Fibroblast of mammary gland (primary cell): ENCODE measurements at regions not wholly inside any gene's neighbourhood (a gene's known extent, or its start where the extent isn't known, plus 50 kb on each side); places are given as distances from the start of the nearest gene placed in this dataset.

Experiments used
- DNase-seq: peaks from one replicate; pipeline ENCODE4 v3.0.0-alpha.2; 2010; ENCODE audit warnings: low read depth
- H3K4me3 ChIP-seq: 2 replicates; pipeline ENCODE4 v1.5.1; 2011; ENCODE audit warnings: low read depth, mild to moderate bottlenecking, low read length, moderate library complexity; ENCODE audit not compliant: control insufficient read depth
- CTCF ChIP-seq: conservative IDR thresholded peaks from 2 replicates; pipeline ENCODE4 v1.5.1; 2011; ENCODE audit warnings: low read depth, low read length, inconsistent platforms; ENCODE audit not compliant: control insufficient read depth, insufficient read depth

- no peak for DNase-seq
- no peak overlapping the region for H3K4me3 ChIP-seq
- no peak for TF ChIP-seq CTCF
Observed at GRCh38 chr2:82526277-82526676, 1932.8 kb downstream of the SUCLG1 start.

GRCh38 chr2:82525744-82526143, 1933.3 kb downstream of the SUCLG1 start:
- no peak for DNase-seq
- no peak for TF ChIP-seq CTCF

GRCh38 chr2:82524826-82525225, 1934.3 kb downstream of the SUCLG1 start:
- H3K4me3 ChIP-seq, result no peak overlapping the region
- DNase-seq, result no peak
- TF ChIP-seq CTCF, result no peak

More at GRCh38 chr2:82525744-82526143, 1933.3 kb downstream of the SUCLG1 start:
- no peak overlapping the region for H3K4me3 ChIP-seq

GRCh38 chr2:82511894-82512293, 1947.2 kb downstream of the SUCLG1 start:
- no peak overlapping the region for H3K4me3 ChIP-seq
- no peak for TF ChIP-seq CTCF
- no peak for DNase-seq

- DNase-seq, result no peak
- no peak overlapping the region for H3K4me3 ChIP-seq
- no peak for TF ChIP-seq CTCF
Observed at GRCh38 chr2:82508702-82509101, 1950.4 kb downstream of the SUCLG1 start.

GRCh38 chr2:82507657-82508056, 1951.4 kb downstream of the SUCLG1 start:
- TF ChIP-seq CTCF, result no peak
- no peak overlapping the region for H3K4me3 ChIP-seq
- DNase-seq, result no peak

GRCh38 chr2:82501217-82501616, 1957.9 kb downstream of the SUCLG1 start:
- no peak for DNase-seq
- TF ChIP-seq CTCF, result no peak

More at GRCh38 chr2:82501217-82501616, 1957.9 kb downstream of the SUCLG1 start:
- no peak overlapping the region for H3K4me3 ChIP-seq
